ENCODE measurements at regions not wholly inside any gene's neighbourhood (a gene's known extent, or its start where the extent isn't known, plus 50 kb on each side); places are given as distances from the start of the nearest gene placed in this dataset.

- ATAC-seq (ENCODE audit: low FRiP score) (no peak), DNase-seq (no peak)
- WGBS, 2 donors = 75% methylated on average over 2 of the region's 2 CpGs
- peaks cover 0 to 2% of the 10 kb centered on the region in 2 donors for H3K27me3 ChIP-seq (ENCODE audit: control insufficient read depth in 1 of 2, insufficient read depth in 2 of 2, low read length in 1 of 2)
- H3K9me3 ChIP-seq (ENCODE audit: control insufficient read depth, low read length) = no peaks in the 10 kb centered on the region
- H3K4me3 ChIP-seq (ENCODE audit: low read length in 2 of 2) = no peak overlapping the region
- H3K36me3 ChIP-seq (ENCODE audit: control insufficient read depth in 1 of 2, insufficient read depth in 2 of 2, low read length in 1 of 2) = no peaks in the 10 kb centered on the region
- intact Hi-C loops (cut with DNase I) = no loop called here
- no peak overlapping the region for H3K27ac ChIP-seq (ENCODE audit: low read depth in 1 of 2, low read length in 2 of 2)
- H3K4me1 ChIP-seq (ENCODE audit: control insufficient read depth in 1 of 2, insufficient read depth in 2 of 2, low read length in 2 of 2) = no peaks in the 10 kb centered on the region
Measured at GRCh38 chr20:52515877-52516276, 324.3 kb upstream of the ZFP64 start.

- no peaks in the 10 kb centered on the region for H3K9me3 ChIP-seq (ENCODE audit: control insufficient read depth, low read length)
- H3K36me3 ChIP-seq (ENCODE audit: control insufficient read depth in 1 of 2, insufficient read depth in 2 of 2, low read length in 1 of 2) = no peaks in the 10 kb centered on the region
- no peak overlapping the region for H3K4me3 ChIP-seq (ENCODE audit: low read length in 2 of 2)
- DNase-seq (no peak), ATAC-seq (ENCODE audit: low FRiP score) (no peak)
- no peaks in the 10 kb centered on the region for H3K4me1 ChIP-seq (ENCODE audit: control insufficient read depth in 1 of 2, insufficient read depth in 2 of 2, low read length in 2 of 2)
- intact Hi-C loops (cut with DNase I) = no loop called here
- 14 to 22% methylated on average over 4 of the region's 4 CpGs for WGBS, 2 donors
- no peaks in the 10 kb centered on the region for H3K27me3 ChIP-seq (ENCODE audit: control insufficient read depth in 1 of 2, insufficient read depth in 2 of 2, low read length in 1 of 2)
- no peak overlapping the region for H3K27ac ChIP-seq (ENCODE audit: low read depth in 1 of 2, low read length in 2 of 2)
Measured at GRCh38 chr20:52500157-52500556, 308.6 kb upstream of the ZFP64 start.

- intact Hi-C loops (cut with DNase I) = no loop called here
- ATAC-seq (ENCODE audit: low FRiP score) (no peak), DNase-seq (no peak)
- Histone ChIP-seq H3K36me3 (ENCODE audit: control insufficient read depth in 1 of 2, insufficient read depth in 2 of 2, low read length in 1 of 2) (no peaks in the 10 kb centered on the region), H3K27ac (ENCODE audit: low read depth in 1 of 2, low read length in 2 of 2) (no peak overlapping the region), H3K4me3 (ENCODE audit: low read length in 2 of 2) (no peak overlapping the region), H3K27me3 (ENCODE audit: control insufficient read depth in 1 of 2, insufficient read depth in 2 of 2, low read length in 1 of 2) (no peaks in the 10 kb centered on the region), H3K4me1 (ENCODE audit: control insufficient read depth in 1 of 2, insufficient read depth in 2 of 2, low read length in 2 of 2) (no peaks in the 10 kb centered on the region), H3K9me3 (ENCODE audit: control insufficient read depth, low read length) (no peaks in the 10 kb centered on the region)
- WGBS, 2 donors = 89 to 91% methylated on average over 3 of the region's 3 CpGs
Measured at GRCh38 chr20:52497731-52498130, 306.2 kb upstream of the ZFP64 start.

- DNase-seq (no peak), ATAC-seq (ENCODE audit: low FRiP score) (no peak)
- no peak overlapping the region for H3K4me3 ChIP-seq (ENCODE audit: low read length in 2 of 2)
- 72 to 80% methylated on average over 3 of the region's 3 CpGs for WGBS, 2 donors
- intact Hi-C loops (cut with DNase I) = no loop called here
- no peaks in the 10 kb centered on the region for H3K27me3 ChIP-seq (ENCODE audit: control insufficient read depth in 1 of 2, insufficient read depth in 2 of 2, low read length in 1 of 2)
- H3K27ac ChIP-seq (ENCODE audit: low read depth in 1 of 2, low read length in 2 of 2) = no peak overlapping the region
- peaks cover 1% of the 10 kb centered on the region for H3K9me3 ChIP-seq (ENCODE audit: control insufficient read depth, low read length)
- no peaks in the 10 kb centered on the region for H3K36me3 ChIP-seq (ENCODE audit: control insufficient read depth in 1 of 2, insufficient read depth in 2 of 2, low read length in 1 of 2)
- no peaks in the 10 kb centered on the region for H3K4me1 ChIP-seq (ENCODE audit: control insufficient read depth in 1 of 2, insufficient read depth in 2 of 2, low read length in 2 of 2)
Measured at GRCh38 chr20:52496191-52496590, 304.6 kb upstream of the ZFP64 start.

GRCh38 chr20:52494244-52494643 is 302.7 kb upstream of the ZFP64 start:
- no peaks in the 10 kb centered on the region for H3K36me3 ChIP-seq (ENCODE audit: control insufficient read depth in 1 of 2, insufficient read depth in 2 of 2, low read length in 1 of 2)
- ATAC-seq (ENCODE audit: low FRiP score) (no peak), DNase-seq (peak in 1 of 2 donors; percentile 46)
- 5 to 7% methylated on average over 13 of the region's 13 CpGs for WGBS, 2 donors
- H3K27ac ChIP-seq (ENCODE audit: low read depth in 1 of 2, low read length in 2 of 2) = no peak overlapping the region
- peaks cover 1% of the 10 kb centered on the region for H3K9me3 ChIP-seq (ENCODE audit: control insufficient read depth, low read length)
- H3K4me3 ChIP-seq (ENCODE audit: low read length in 2 of 2) = no peak overlapping the region
- no peaks in the 10 kb centered on the region for H3K27me3 ChIP-seq (ENCODE audit: control insufficient read depth in 1 of 2, insufficient read depth in 2 of 2, low read length in 1 of 2)
- intact Hi-C loops (cut with DNase I) = no loop called here
- H3K4me1 ChIP-seq (ENCODE audit: control insufficient read depth in 1 of 2, insufficient read depth in 2 of 2, low read length in 2 of 2) = no peaks in the 10 kb centered on the region

GRCh38 chr20:52493171-52493721 is 301.7 kb upstream of the ZFP64 start:
- no peak for DNase-seq
- Histone ChIP-seq H3K27me3 (ENCODE audit: control insufficient read depth in 1 of 2, insufficient read depth in 2 of 2, low read length in 1 of 2) (no peaks in the 10 kb centered on the region), H3K4me1 (ENCODE audit: control insufficient read depth in 1 of 2, insufficient read depth in 2 of 2, low read length in 2 of 2) (no peaks in the 10 kb centered on the region), H3K4me3 (ENCODE audit: low read length in 2 of 2) (no peak overlapping the region), H3K9me3 (ENCODE audit: control insufficient read depth, low read length) (peaks cover 1% of the 10 kb centered on the region), H3K36me3 (ENCODE audit: control insufficient read depth in 1 of 2, insufficient read depth in 2 of 2, low read length in 1 of 2) (no peaks in the 10 kb centered on the region), H3K27ac (ENCODE audit: low read depth in 1 of 2, low read length in 2 of 2) (no peak overlapping the region)
- WGBS, 2 donors = 1 to 3% methylated on average over 9 of the region's 9 CpGs
- peak; percentile 36 for ATAC-seq (ENCODE audit: low FRiP score)
- intact Hi-C loops (cut with DNase I) = no loop called here

- no peak for DNase-seq
- 57 to 60% methylated on average over 10 of the region's 10 CpGs for WGBS, 2 donors
- no peak overlapping the region for H3K27ac ChIP-seq (ENCODE audit: low read depth in 1 of 2, low read length in 2 of 2)
- no peaks in the 10 kb centered on the region for H3K4me1 ChIP-seq (ENCODE audit: control insufficient read depth in 1 of 2, insufficient read depth in 2 of 2, low read length in 2 of 2)
- intact Hi-C loops (cut with DNase I) = no loop called here
- H3K36me3 ChIP-seq (ENCODE audit: control insufficient read depth in 1 of 2, insufficient read depth in 2 of 2, low read length in 1 of 2) = no peaks in the 10 kb centered on the region
- H3K27me3 ChIP-seq (ENCODE audit: control insufficient read depth in 1 of 2, insufficient read depth in 2 of 2, low read length in 1 of 2) = no peaks in the 10 kb centered on the region
- H3K4me3 ChIP-seq (ENCODE audit: low read length in 2 of 2) = no peak overlapping the region
- peaks cover 1% of the 10 kb centered on the region for H3K9me3 ChIP-seq (ENCODE audit: control insufficient read depth, low read length)
- ATAC-seq (ENCODE audit: low FRiP score) = no peak
Measured at GRCh38 chr20:52490711-52491430, 299.3 kb upstream of the ZFP64 start.

GRCh38 chr20:52484438-52484837 is 292.9 kb upstream of the ZFP64 start:
- intact Hi-C loops (cut with DNase I) = no loop called here
- 50 to 56% methylated on average over 2 of the region's 2 CpGs for WGBS, 2 donors
- Histone ChIP-seq H3K27me3 (ENCODE audit: control insufficient read depth in 1 of 2, insufficient read depth in 2 of 2, low read length in 1 of 2) (no peaks in the 10 kb centered on the region), H3K27ac (ENCODE audit: low read depth in 1 of 2, low read length in 2 of 2) (no peak overlapping the region), H3K4me3 (ENCODE audit: low read length in 2 of 2) (no peak overlapping the region), H3K4me1 (ENCODE audit: control insufficient read depth in 1 of 2, insufficient read depth in 2 of 2, low read length in 2 of 2) (no peaks in the 10 kb centered on the region), H3K9me3 (ENCODE audit: control insufficient read depth, low read length) (no peaks in the 10 kb centered on the region), H3K36me3 (ENCODE audit: control insufficient read depth in 1 of 2, insufficient read depth in 2 of 2, low read length in 1 of 2) (no peaks in the 10 kb centered on the region)
- DNase-seq (no peak), ATAC-seq (ENCODE audit: low FRiP score) (no peak)

- Histone ChIP-seq H3K36me3 (ENCODE audit: control insufficient read depth in 1 of 2, insufficient read depth in 2 of 2, low read length in 1 of 2) (no peaks in the 10 kb centered on the region), H3K4me1 (ENCODE audit: control insufficient read depth in 1 of 2, insufficient read depth in 2 of 2, low read length in 2 of 2) (no peaks in the 10 kb centered on the region), H3K4me3 (ENCODE audit: low read length in 2 of 2) (no peak overlapping the region), H3K9me3 (ENCODE audit: control insufficient read depth, low read length) (no peaks in the 10 kb centered on the region), H3K27ac (ENCODE audit: low read depth in 1 of 2, low read length in 2 of 2) (no peak overlapping the region), H3K27me3 (ENCODE audit: control insufficient read depth in 1 of 2, insufficient read depth in 2 of 2, low read length in 1 of 2) (no peaks in the 10 kb centered on the region)
- intact Hi-C loops (cut with DNase I) = no loop called here
- ATAC-seq (ENCODE audit: low FRiP score) (no peak), DNase-seq (no peak)
- WGBS, 2 donors = 96 to 97% methylated on average over 1 of the region's 1 CpG
Measured at GRCh38 chr20:52483382-52483781, 291.8 kb upstream of the ZFP64 start.
